ENCODE measurements at regions not wholly inside any gene's neighbourhood (a gene's known extent, or its start where the extent isn't known, plus 50 kb on each side); places are given as distances from the start of the nearest gene placed in this dataset.

DNA sequence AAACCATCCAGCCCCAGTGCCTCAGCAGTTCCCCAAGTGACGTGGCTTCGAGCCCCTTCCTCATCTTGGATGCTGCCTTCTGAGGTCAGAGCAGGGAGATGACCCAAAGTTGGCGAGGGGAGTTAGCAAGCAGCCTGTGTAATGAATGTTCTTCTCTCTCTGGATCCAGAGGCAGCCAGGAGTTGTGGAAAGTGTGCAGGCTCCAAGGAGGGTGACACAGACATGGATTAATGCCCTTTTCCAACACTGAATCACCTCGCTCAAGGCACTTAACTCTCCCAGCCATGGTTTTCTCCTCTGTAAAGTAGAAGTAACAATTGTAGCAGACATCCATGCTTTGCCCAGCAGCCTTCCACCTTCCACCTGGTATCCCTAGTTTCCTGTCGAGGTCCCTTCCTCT is 64.6 kb upstream of the HAND1 start:
- TF ChIP-seq, protein P1, sequence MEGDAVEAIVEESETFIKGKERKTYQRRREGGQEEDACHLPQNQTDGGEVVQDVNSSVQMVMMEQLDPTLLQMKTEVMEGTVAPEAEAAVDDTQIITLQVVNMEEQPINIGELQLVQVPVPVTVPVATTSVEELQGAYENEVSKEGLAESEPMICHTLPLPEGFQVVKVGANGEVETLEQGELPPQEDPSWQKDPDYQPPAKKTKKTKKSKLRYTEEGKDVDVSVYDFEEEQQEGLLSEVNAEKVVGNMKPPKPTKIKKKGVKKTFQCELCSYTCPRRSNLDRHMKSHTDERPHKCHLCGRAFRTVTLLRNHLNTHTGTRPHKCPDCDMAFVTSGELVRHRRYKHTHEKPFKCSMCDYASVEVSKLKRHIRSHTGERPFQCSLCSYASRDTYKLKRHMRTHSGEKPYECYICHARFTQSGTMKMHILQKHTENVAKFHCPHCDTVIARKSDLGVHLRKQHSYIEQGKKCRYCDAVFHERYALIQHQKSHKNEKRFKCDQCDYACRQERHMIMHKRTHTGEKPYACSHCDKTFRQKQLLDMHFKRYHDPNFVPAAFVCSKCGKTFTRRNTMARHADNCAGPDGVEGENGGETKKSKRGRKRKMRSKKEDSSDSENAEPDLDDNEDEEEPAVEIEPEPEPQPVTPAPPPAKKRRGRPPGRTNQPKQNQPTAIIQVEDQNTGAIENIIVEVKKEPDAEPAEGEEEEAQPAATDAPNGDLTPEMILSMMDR (IDR thresholded peaks at IDR 0.05): no peak
- TF ChIP-seq RARB (CRISPR knock-in tag; IDR thresholded peaks at IDR 0.05): no peak
- no peak for TF ChIP-seq CHD4 (IDR thresholded peaks at IDR 0.05; ENCODE audit: borderline replicate concordance)
- TF ChIP-seq RAD21 (conservative IDR thresholded peaks at IDR 0.05 in 1 of 2, IDR thresholded peaks at IDR 0.05 in 1 of 2): no peak
- no peak for TF ChIP-seq JUN (IDR thresholded peaks at IDR 0.05)
- no peak for TF ChIP-seq MAFK (IDR thresholded peaks at IDR 0.05; ENCODE audit: partially characterized antibody)
- TF ChIP-seq, protein P2, sequence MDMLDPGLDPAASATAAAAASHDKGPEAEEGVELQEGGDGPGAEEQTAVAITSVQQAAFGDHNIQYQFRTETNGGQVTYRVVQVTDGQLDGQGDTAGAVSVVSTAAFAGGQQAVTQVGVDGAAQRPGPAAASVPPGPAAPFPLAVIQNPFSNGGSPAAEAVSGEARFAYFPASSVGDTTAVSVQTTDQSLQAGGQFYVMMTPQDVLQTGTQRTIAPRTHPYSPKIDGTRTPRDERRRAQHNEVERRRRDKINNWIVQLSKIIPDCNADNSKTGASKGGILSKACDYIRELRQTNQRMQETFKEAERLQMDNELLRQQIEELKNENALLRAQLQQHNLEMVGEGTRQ (IDR thresholded peaks at IDR 0.05): no peak
- no peak for TF ChIP-seq POLR2A (IDR thresholded peaks at IDR 0.05; ENCODE audit: low read length)
- TF ChIP-seq EP300 (IDR thresholded peaks at IDR 0.05): no peak
- TF ChIP-seq GATA3 (IDR thresholded peaks at IDR 0.05; ENCODE audit: borderline replicate concordance): no peak
- TF ChIP-seq, protein P3, sequence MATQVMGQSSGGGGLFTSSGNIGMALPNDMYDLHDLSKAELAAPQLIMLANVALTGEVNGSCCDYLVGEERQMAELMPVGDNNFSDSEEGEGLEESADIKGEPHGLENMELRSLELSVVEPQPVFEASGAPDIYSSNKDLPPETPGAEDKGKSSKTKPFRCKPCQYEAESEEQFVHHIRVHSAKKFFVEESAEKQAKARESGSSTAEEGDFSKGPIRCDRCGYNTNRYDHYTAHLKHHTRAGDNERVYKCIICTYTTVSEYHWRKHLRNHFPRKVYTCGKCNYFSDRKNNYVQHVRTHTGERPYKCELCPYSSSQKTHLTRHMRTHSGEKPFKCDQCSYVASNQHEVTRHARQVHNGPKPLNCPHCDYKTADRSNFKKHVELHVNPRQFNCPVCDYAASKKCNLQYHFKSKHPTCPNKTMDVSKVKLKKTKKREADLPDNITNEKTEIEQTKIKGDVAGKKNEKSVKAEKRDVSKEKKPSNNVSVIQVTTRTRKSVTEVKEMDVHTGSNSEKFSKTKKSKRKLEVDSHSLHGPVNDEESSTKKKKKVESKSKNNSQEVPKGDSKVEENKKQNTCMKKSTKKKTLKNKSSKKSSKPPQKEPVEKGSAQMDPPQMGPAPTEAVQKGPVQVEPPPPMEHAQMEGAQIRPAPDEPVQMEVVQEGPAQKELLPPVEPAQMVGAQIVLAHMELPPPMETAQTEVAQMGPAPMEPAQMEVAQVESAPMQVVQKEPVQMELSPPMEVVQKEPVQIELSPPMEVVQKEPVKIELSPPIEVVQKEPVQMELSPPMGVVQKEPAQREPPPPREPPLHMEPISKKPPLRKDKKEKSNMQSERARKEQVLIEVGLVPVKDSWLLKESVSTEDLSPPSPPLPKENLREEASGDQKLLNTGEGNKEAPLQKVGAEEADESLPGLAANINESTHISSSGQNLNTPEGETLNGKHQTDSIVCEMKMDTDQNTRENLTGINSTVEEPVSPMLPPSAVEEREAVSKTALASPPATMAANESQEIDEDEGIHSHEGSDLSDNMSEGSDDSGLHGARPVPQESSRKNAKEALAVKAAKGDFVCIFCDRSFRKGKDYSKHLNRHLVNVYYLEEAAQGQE (IDR thresholded peaks at IDR 0.05): no peak
- no peak for TF ChIP-seq FOSL2 (IDR thresholded peaks at IDR 0.05)
- no peak for TF ChIP-seq FOSL2 (CRISPR knock-in tag; IDR thresholded peaks at IDR 0.05)

Data from A549 (cell line).